H1 (cell line): ENCODE measurements at regions not wholly inside any gene's neighbourhood (a gene's known extent, or its start where the extent isn't known, plus 50 kb on each side); places are given as distances from the start of the nearest gene placed in this dataset.

ENCODE experiments used
- E2F6 ChIP-seq: IDR thresholded peaks from 2 replicates; pipeline ENCODE4 v1.6.1; 2012; ENCODE audit warnings: inconsistent platforms
- RAD21 ChIP-seq, 2 experiments: IDR thresholded peaks in 1 of 2; conservative IDR thresholded peaks in 1 of 2; 2 replicates each; pipeline ENCODE4 v1.6.1; 2011; ENCODE audit warnings: low read depth in 2 of 2, low read length in 2 of 2, improper control_type of control experiment in 1 of 2, inconsistent platforms in 1 of 2, mild to moderate bottlenecking in 1 of 2, moderate library complexity in 1 of 2
- TCF12 ChIP-seq: IDR thresholded peaks from 2 replicates; pipeline ENCODE4 v1.6.1; 2011; ENCODE audit warnings: low read depth, mild to moderate bottlenecking, low read length
- YY1 ChIP-seq: IDR thresholded peaks from 2 replicates; pipeline ENCODE4 v1.6.1; 2011; ENCODE audit warnings: low read depth, mild to moderate bottlenecking, low read length
- TF ChIP-seq, protein P1 (sequence below), 3 experiments: IDR thresholded peaks; 1 replicate in 2 of 3; 2 replicates in 1 of 3; pipeline versions ENCODE4 v1.5.1 to v1.6.1; 2011; ENCODE audit warnings: low read length in 3 of 3, mild to moderate bottlenecking in 3 of 3, inconsistent platforms in 2 of 3, low read depth in 1 of 3, moderate library complexity in 1 of 3; ENCODE audit not compliant: insufficient read depth in 1 of 3; ENCODE audit errors: control extremely low read depth in 1 of 3

DNA sequence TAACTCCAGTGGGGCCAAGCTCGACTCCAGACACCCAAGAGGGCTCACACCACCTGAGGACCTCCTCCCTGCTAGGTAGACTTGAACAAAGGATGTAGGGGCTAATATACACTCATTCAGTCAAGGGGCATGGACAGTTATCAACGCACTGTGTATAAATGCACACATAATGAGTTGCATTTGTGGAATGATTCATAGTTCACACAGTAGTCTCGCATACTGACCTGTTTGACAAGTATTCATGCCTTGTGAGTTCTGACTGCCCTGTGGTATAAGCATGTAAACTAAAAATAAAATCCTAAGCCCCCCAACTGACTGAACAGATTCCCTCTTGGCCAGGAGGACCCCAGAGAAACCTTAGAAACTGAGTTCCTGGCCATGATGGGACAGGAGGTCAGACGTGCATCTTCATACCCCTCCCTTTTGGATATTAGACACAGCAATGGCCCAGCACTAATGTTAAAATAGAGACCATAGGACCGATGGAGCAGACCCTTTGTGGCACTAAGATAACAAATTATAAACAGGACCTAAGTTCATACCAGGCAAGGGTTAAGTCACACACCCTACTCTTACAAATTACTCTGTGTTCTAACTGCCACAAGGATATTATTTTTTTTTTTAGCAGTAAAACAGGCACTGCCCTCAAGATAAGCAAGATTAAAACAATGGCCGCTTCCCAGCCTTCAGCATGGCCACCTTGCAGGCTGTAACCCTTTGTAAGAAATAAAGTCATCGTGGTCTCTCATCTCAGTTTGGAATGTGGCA, 124.4 kb downstream of the TTLL2 start:
- no peak for TF ChIP-seq YY1
- TF ChIP-seq, protein P1, sequence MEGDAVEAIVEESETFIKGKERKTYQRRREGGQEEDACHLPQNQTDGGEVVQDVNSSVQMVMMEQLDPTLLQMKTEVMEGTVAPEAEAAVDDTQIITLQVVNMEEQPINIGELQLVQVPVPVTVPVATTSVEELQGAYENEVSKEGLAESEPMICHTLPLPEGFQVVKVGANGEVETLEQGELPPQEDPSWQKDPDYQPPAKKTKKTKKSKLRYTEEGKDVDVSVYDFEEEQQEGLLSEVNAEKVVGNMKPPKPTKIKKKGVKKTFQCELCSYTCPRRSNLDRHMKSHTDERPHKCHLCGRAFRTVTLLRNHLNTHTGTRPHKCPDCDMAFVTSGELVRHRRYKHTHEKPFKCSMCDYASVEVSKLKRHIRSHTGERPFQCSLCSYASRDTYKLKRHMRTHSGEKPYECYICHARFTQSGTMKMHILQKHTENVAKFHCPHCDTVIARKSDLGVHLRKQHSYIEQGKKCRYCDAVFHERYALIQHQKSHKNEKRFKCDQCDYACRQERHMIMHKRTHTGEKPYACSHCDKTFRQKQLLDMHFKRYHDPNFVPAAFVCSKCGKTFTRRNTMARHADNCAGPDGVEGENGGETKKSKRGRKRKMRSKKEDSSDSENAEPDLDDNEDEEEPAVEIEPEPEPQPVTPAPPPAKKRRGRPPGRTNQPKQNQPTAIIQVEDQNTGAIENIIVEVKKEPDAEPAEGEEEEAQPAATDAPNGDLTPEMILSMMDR (IDR thresholded peaks at IDR 0.05; ENCODE audit: control extremely low read depth in 1 of 3, insufficient read depth in 1 of 3, low read depth in 1 of 3, low read length in 3 of 3) = no peak
- TF ChIP-seq TCF12 = no peak
- no peak for TF ChIP-seq RAD21 (IDR thresholded peaks at IDR 0.05 in 1 of 2, conservative IDR thresholded peaks at IDR 0.05 in 1 of 2; ENCODE audit: low read depth in 2 of 2, low read length in 2 of 2)
- TF ChIP-seq E2F6 = no peak
